Heart left ventricle (tissue), 16 donors: ENCODE measurements at regions not wholly inside any gene's neighbourhood (a gene's known extent, or its start where the extent isn't known, plus 50 kb on each side); places are given as distances from the start of the nearest gene placed in this dataset.

ENCODE experiments used
- ATAC-seq, 4 donors: fragments of 200-7000 bp; cut with Tn5 transposase; one replicate each; pipeline ENCODE4 v1.9.1; 2020 to 2022; ENCODE audit warnings: moderate library complexity in 4 of 4, mild to moderate bottlenecking in 3 of 4, moderate number of reproducible peaks in 1 of 4
- DNase-seq, 5 donors: peaks; one replicate each; pipeline ENCODE4 v3.0.0-alpha.2; 2020
- H3K27ac ChIP-seq, 12 donors: fragments of 200-600 bp; sonication (generic) in 4 of 12; one replicate each; pipeline versions ENCODE4 v1.5.0 to v1.8.0; 2016 to 2022; ENCODE audit warnings: mild to moderate bottlenecking in 2 of 12
- H3K27me3 ChIP-seq, 9 donors: fragments of 200-600 bp; sonication (generic) in 2 of 9; one replicate each; pipeline versions ENCODE4 v1.5.1 to v1.8.0; 2016 to 2022; ENCODE audit warnings: mild to moderate bottlenecking in 3 of 9
- H3K36me3 ChIP-seq, 9 donors: fragments of 200-600 bp; sonication (generic) in 2 of 9; one replicate each; pipeline versions ENCODE4 v1.5.0 to v1.8.0; 2018 to 2022; ENCODE audit warnings: mild to moderate bottlenecking in 2 of 9
- H3K4me1 ChIP-seq, 12 donors: fragments of 200-600 bp; sonication (generic) in 4 of 12; one replicate each; pipeline versions ENCODE4 v1.5.0 to v1.8.0; 2016 to 2022; ENCODE audit warnings: mild to moderate bottlenecking in 3 of 12
- H3K4me3 ChIP-seq, 12 donors: fragments of 200-600 bp; sonication (generic) in 4 of 12; one replicate each; pipeline versions ENCODE4 v1.5.0 to v1.8.0; 2017 to 2022; ENCODE audit warnings: mild to moderate bottlenecking in 9 of 12, moderate library complexity in 4 of 12
- H3K9me3 ChIP-seq, 12 donors: fragments of 200-600 bp; sonication (generic) in 4 of 12; one replicate each; pipeline versions ENCODE4 v1.5.0 to v1.8.0; 2016 to 2022; ENCODE audit warnings: mild to moderate bottlenecking in 1 of 12
- POLR2A ChIP-seq, 2 donors: fragments of 450-650 bp; IDR thresholded peaks; one replicate each; pipeline ENCODE4 v1.6.1; 2017; ENCODE audit warnings: antibody characterized with exemption in 2 of 2, mild to moderate bottlenecking in 2 of 2, moderate library complexity in 2 of 2
- WGBS, 4 donors: extraction: QIAGEN DNeasy Blood & Tissue Kit in 2 of 4; methylation state at CpG; one replicate each; pipeline versions ENCODE4 v1.1.5 to v1.1.7; 2013 to 2018; 5-methylcytosine and 5-hydroxymethylcytosine counted together
- intact Hi-C, 10 donors: fragments of 100-400 bp; cut with DNase I; formaldehyde crosslinking; loops; one replicate each; pipeline versions ENCODE4 v1.11.1 to v1.14.2; 2022
- TF ChIP-seq, protein P1 (sequence below), 12 donors: fragments of 200-600 bp; sonication (generic) in 4 of 12; IDR thresholded peaks; one replicate each; pipeline versions ENCODE4 v1.5.0 to v1.8.0; 2018 to 2022; ENCODE audit warnings: antibody characterized with exemption in 12 of 12, mild to moderate bottlenecking in 5 of 12
- donor health status: ischemic (EF 13 %, LVEDD 7.1; RV severe dilation, severe dysfunction).
- donor health status: healthy with polysubstance abuse.
- donor health status: DM: no; HTN: yes; CAD: no.
- donor health status: DM: no; HTN: no; CAD: no.
- donor health status: ischemic (EF 25% LVEDD 6.9; RV normal size, moderate dysfunction).
- donor health status: ischemic (EF 25% LVEDD 5.7; RV mildly dilated, moderate dysfunction).
- donor health status: healthy.
- donor health status: DM: yes; HTN: yes; CAD: no.
- donor health status: ischemic (EF 35%, LVEDD 5.7; RV mildly dilated, moderate dysfunction).
- donor health status: nonischemic (EF 11% LVEDD 7.7; RV severe dilation, severe dysfunction).
- donor health status: DM: yes; HTN: yes; CAD: no.
- donor health status: PGD.
- donor health status: ischemic (EF 29% LVEDD 5.4; RV normal size, mild dysfunction).
- donor health status: nonischemic (EF 23%, LVEDD 6.1; RV moderate dilation, normal function).

DNA sequence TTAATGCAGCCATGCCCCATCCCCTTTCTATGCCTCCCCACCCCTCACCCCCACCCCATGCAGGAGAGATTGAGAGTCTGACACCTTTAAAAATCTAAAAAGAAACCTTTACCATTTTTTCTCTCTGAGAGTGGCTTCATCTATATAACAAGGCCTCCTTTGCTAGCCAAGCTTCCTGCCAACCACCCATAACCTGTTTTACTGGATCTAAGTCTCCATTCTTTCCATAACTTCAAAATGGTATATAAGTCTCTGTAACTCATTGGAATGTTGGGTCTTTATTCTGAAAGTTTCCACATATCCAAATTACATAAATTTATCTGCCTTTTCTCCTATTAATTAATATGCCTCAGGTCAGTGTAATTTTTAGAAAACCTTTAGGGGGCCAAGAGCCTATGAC lies 1174.0 kb downstream of the MAT2B start:
- Histone ChIP-seq H3K27ac (no peak overlapping the region), H3K36me3 (no peaks in the 10 kb centered on the region), H3K4me1 (no peaks in the 10 kb centered on the region), H3K4me3 (no peak overlapping the region), H3K27me3 (no peaks in the 10 kb centered on the region), H3K9me3 (peaks cover 0 to 5% (median 0%) of the 10 kb centered on the region in 12 donors)
- ATAC-seq (no peak), DNase-seq (no peak)
- intact Hi-C loops, result no loop called here
- TF ChIP-seq POLR2A (IDR thresholded peaks at IDR 0.05), result no peak
- TF ChIP-seq, protein P1, sequence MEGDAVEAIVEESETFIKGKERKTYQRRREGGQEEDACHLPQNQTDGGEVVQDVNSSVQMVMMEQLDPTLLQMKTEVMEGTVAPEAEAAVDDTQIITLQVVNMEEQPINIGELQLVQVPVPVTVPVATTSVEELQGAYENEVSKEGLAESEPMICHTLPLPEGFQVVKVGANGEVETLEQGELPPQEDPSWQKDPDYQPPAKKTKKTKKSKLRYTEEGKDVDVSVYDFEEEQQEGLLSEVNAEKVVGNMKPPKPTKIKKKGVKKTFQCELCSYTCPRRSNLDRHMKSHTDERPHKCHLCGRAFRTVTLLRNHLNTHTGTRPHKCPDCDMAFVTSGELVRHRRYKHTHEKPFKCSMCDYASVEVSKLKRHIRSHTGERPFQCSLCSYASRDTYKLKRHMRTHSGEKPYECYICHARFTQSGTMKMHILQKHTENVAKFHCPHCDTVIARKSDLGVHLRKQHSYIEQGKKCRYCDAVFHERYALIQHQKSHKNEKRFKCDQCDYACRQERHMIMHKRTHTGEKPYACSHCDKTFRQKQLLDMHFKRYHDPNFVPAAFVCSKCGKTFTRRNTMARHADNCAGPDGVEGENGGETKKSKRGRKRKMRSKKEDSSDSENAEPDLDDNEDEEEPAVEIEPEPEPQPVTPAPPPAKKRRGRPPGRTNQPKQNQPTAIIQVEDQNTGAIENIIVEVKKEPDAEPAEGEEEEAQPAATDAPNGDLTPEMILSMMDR (IDR thresholded peaks at IDR 0.05), result no peak

DNA sequence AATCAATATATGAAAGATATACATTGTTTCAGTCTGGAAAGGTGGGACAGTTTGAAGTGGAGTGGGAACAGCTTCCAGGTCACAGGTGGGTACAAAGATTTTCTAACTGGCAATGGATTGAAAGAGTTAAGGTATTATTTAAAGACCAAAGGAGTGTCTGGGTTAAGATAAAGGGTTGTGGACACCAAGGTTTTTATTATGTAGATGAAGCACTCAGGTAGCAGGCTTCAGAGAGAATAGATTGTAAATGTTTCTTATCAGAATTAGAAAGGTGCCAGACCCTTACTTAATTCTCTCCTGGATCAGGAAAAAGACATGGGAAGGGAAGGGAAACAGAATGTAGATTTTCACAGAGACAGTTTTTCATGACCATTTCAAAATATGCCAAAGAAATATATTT lies 1174.8 kb downstream of the MAT2B start:
- H3K27me3 ChIP-seq, result no peaks in the 10 kb centered on the region
- no peak overlapping the region for H3K27ac ChIP-seq
- no peak overlapping the region for H3K4me3 ChIP-seq
- H3K9me3 ChIP-seq, result peaks cover 0 to 5% (median 0%) of the 10 kb centered on the region in 12 donors
- intact Hi-C loops, result no loop called here
- ATAC-seq, result no peak
- H3K36me3 ChIP-seq, result no peaks in the 10 kb centered on the region
- no peak for TF ChIP-seq POLR2A (IDR thresholded peaks at IDR 0.05)
- TF ChIP-seq, protein P1 (IDR thresholded peaks at IDR 0.05), result no peak
- no peaks in the 10 kb centered on the region for H3K4me1 ChIP-seq
- no peak for DNase-seq

DNA sequence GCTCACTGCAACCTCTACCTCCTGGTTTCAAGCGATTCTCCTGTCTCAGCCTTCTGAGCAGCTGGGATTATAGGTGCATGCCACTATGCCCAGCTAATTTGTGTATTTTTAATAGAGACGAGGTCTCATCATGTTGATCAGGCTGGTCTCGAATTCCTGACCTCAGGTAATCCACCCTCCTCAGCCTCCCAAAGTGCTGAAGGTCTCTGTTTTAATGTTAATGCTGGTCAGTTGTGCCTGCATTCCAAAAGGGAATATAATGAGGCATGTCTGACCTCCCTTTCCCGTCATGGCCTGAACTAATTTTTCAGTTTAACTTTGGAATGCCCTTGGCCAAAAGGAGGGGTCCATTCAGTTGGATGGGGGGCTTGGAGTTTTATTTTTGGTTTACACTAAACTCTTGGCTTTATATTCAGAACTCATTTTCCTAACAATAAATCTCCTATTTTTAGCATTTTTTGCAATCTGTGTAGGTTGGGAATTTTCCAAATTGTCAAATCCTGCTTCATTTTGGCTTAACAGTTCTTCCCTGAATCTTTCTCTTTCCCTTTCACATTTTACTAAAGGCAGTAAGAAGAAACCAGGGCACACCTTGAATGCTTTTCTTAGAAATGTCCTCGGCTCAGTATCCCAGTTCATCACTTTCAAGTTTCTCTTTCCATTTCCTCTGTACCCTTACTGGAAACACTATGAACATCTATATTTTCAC lies 1175.5 kb downstream of the MAT2B start:
- Histone ChIP-seq H3K27ac (no peak overlapping the region), H3K27me3 (no peaks in the 10 kb centered on the region), H3K4me1 (no peaks in the 10 kb centered on the region), H3K9me3 (peaks cover 0 to 5% (median 0%) of the 10 kb centered on the region in 12 donors), H3K4me3 (no peak overlapping the region), H3K36me3 (no peaks in the 10 kb centered on the region)
- DNase-seq (no peak), ATAC-seq (no peak)
- intact Hi-C loops, result no loop called here
- TF ChIP-seq POLR2A (IDR thresholded peaks at IDR 0.05), result no peak
- TF ChIP-seq, protein P1 (IDR thresholded peaks at IDR 0.05), result no peak
- WGBS, 4 donors, result 55 to 67% (median 61%) methylated on average over 5 of the region's 5 CpGs

DNA sequence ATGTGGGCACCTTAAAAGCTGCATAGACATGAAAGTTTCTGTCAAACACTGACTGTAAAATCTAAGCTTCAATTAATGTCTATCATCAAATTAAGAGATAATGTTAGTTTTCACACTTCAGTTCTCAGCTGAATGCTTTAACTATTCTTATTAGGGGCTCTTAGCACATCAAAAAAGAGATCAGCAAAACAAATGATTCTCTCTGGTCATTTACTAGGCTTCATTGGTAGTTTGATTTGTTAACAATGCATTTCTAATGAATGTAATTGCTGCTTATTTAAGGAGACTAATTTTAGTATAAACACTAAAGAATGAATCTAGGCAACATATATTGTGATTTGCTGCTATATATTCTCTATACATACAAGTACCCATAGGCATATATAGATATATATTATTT lies 1182.0 kb downstream of the MAT2B start:
- no peaks in the 10 kb centered on the region for H3K27me3 ChIP-seq
- no peaks in the 10 kb centered on the region for H3K36me3 ChIP-seq
- intact Hi-C loops, result no loop called here
- ATAC-seq (no peak), DNase-seq (no peak)
- H3K27ac ChIP-seq, result no peak overlapping the region
- TF ChIP-seq POLR2A (IDR thresholded peaks at IDR 0.05), result no peak
- H3K4me1 ChIP-seq, result no peaks in the 10 kb centered on the region
- H3K9me3 ChIP-seq, result no peaks in the 10 kb centered on the region
- H3K4me3 ChIP-seq, result no peak overlapping the region

DNA sequence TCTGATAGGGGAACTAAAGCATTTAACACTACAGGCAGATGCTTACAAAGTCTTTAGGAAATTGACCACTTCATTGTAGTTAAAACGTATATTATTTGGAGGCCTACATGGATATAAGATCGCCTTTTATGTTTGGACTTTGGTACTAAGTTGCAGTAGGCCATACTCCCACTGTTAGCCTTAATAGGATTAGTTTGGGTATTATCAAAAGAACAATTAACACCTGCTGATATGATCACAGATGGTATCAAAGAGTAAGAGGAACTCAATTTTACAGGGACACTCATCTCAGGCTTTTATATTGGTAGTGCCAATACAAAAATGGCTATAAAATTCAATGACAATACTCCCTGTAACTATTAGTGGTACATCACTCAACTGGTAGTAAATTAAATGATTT lies 1183.0 kb downstream of the MAT2B start:
- TF ChIP-seq, protein P1 (IDR thresholded peaks at IDR 0.05), result no peak
- no peak for TF ChIP-seq POLR2A (IDR thresholded peaks at IDR 0.05)
- DNase-seq, result no peak
- no peak overlapping the region for H3K27ac ChIP-seq
- WGBS, 4 donors, result 63 to 76% (median 65%) methylated on average over 2 of the region's 2 CpGs
- H3K9me3 ChIP-seq, result no peaks in the 10 kb centered on the region
- no peak for ATAC-seq
- H3K27me3 ChIP-seq, result no peaks in the 10 kb centered on the region
- intact Hi-C loops, result no loop called here
- H3K4me3 ChIP-seq, result no peak overlapping the region
- H3K4me1 ChIP-seq, result no peaks in the 10 kb centered on the region
- no peaks in the 10 kb centered on the region for H3K36me3 ChIP-seq
